Liver (tissue), 8 donors: ENCODE measurements at regions not wholly inside any gene's neighbourhood (a gene's known extent, or its start where the extent isn't known, plus 50 kb on each side); places are given as distances from the start of the nearest gene placed in this dataset.

Experiments
- DNase-seq: peaks from one replicate; pipeline ENCODE4 v3.0.0-alpha.2; 2017; ENCODE audit warnings: low spot score
- H3K27ac ChIP-seq, 2 donors: one replicate each; pipeline ENCODE4 v1.7.0; 2013; ENCODE audit warnings: inconsistent platforms in 2 of 2, low read length in 2 of 2, control low read depth in 1 of 2, low read depth in 1 of 2, mild to moderate bottlenecking in 1 of 2
- H3K27me3 ChIP-seq, 4 donors: one replicate each; pipeline versions ENCODE4 v1.6.1 to v1.7.0; 2013; ENCODE audit warnings: low read length in 3 of 4, inconsistent platforms in 1 of 4, mild to moderate bottlenecking in 1 of 4, moderate library complexity in 1 of 4; ENCODE audit not compliant: control insufficient read depth in 4 of 4, insufficient read depth in 4 of 4
- H3K36me3 ChIP-seq, 4 donors: one replicate each; pipeline versions ENCODE4 v1.6.1 to v1.7.0; 2013; ENCODE audit warnings: low read length in 3 of 4, mild to moderate bottlenecking in 3 of 4, low read depth in 1 of 4, moderate library complexity in 1 of 4; ENCODE audit not compliant: control insufficient read depth in 4 of 4, insufficient read depth in 3 of 4
- H3K4me1 ChIP-seq, 4 donors: one replicate each; pipeline versions ENCODE4 v1.6.1 to v1.7.0; 2013; ENCODE audit warnings: low read length in 3 of 4, mild to moderate bottlenecking in 3 of 4, moderate library complexity in 1 of 4; ENCODE audit not compliant: control insufficient read depth in 4 of 4, insufficient read depth in 4 of 4
- H3K4me3 ChIP-seq, 3 donors: one replicate each; pipeline versions ENCODE4 v1.6.1 to v1.7.0; 2013; ENCODE audit warnings: low read length in 3 of 3, control low read depth in 1 of 3, low read depth in 1 of 3, mild to moderate bottlenecking in 1 of 3
- H3K9ac ChIP-seq, 2 donors: one replicate each; pipeline ENCODE4 v1.7.0; 2013; ENCODE audit warnings: low read length in 2 of 2, mild to moderate bottlenecking in 2 of 2, moderate library complexity in 2 of 2, control low read depth in 1 of 2, low read depth in 1 of 2
- H3K9me3 ChIP-seq, 4 donors: one replicate each; pipeline versions ENCODE4 v1.6.1 to v1.7.0; 2013; ENCODE audit warnings: low read length in 3 of 4; ENCODE audit not compliant: control insufficient read depth in 4 of 4
- ATF3 ChIP-seq: IDR thresholded peaks from 2 replicates; pipeline ENCODE4 v1.6.1; 2016; ENCODE audit warnings: antibody characterized with exemption
- CTCF ChIP-seq: fragments of 150-350 bp; IDR thresholded peaks from 2 replicates; pipeline ENCODE4 v1.5.1; 2017; ENCODE audit warnings: improper control_type of control experiment, low read depth, low read length; ENCODE audit not compliant: missing input control
- EGR1 ChIP-seq, 2 donors: IDR thresholded peaks; 2 replicates each; pipeline ENCODE4 v1.6.1; 2016 to 2018; ENCODE audit warnings: antibody characterized with exemption in 2 of 2, low read depth in 2 of 2
- FOXA1 ChIP-seq: IDR thresholded peaks from 2 replicates; pipeline ENCODE4 v1.6.1; 2016; ENCODE audit warnings: antibody characterized with exemption
- FOXA2 ChIP-seq: IDR thresholded peaks from 2 replicates; pipeline ENCODE4 v1.6.1; 2016; ENCODE audit warnings: antibody characterized with exemption
- GABPA ChIP-seq, 2 donors: IDR thresholded peaks in 1 of 2; conservative IDR thresholded peaks in 1 of 2; 2 replicates each; pipeline ENCODE4 v1.6.1; 2016; ENCODE audit warnings: antibody characterized with exemption in 2 of 2, mild to moderate bottlenecking in 1 of 2, moderate library complexity in 1 of 2
- HNF4G ChIP-seq: IDR thresholded peaks from 2 replicates; pipeline ENCODE4 v1.6.1; 2016; ENCODE audit warnings: antibody characterized with exemption
- JUND ChIP-seq, 2 donors: IDR thresholded peaks; 2 replicates each; pipeline ENCODE4 v1.6.1; 2016; ENCODE audit warnings: antibody characterized with exemption in 2 of 2
- MAX ChIP-seq: IDR thresholded peaks from 2 replicates; pipeline ENCODE4 v1.6.1; 2016; ENCODE audit warnings: antibody characterized with exemption
- NR2F2 ChIP-seq: IDR thresholded peaks from 2 replicates; pipeline ENCODE4 v1.6.1; 2016; ENCODE audit warnings: antibody characterized with exemption
- RAD21 ChIP-seq, 2 donors: IDR thresholded peaks; 2 replicates each; pipeline ENCODE4 v1.6.1; 2016; ENCODE audit warnings: antibody characterized with exemption in 2 of 2, mild to moderate bottlenecking in 2 of 2
- REST ChIP-seq: IDR thresholded peaks from 2 replicates; pipeline ENCODE4 v1.6.1; 2016; ENCODE audit warnings: antibody characterized with exemption, mild to moderate bottlenecking
- RXRA ChIP-seq, 2 donors: IDR thresholded peaks; 2 replicates each; pipeline ENCODE4 v1.6.1; 2017 to 2018; ENCODE audit warnings: antibody characterized with exemption in 2 of 2, mild to moderate bottlenecking in 1 of 2
- SP1 ChIP-seq: IDR thresholded peaks from 2 replicates; pipeline ENCODE4 v1.6.1; 2018; ENCODE audit warnings: antibody characterized with exemption, mild to moderate bottlenecking
- TAF1 ChIP-seq: conservative IDR thresholded peaks from 2 replicates; pipeline ENCODE4 v1.6.1; 2016; ENCODE audit warnings: antibody characterized with exemption, mild to moderate bottlenecking
- YY1 ChIP-seq: IDR thresholded peaks from 2 replicates; pipeline ENCODE4 v1.6.1; 2016; ENCODE audit warnings: antibody characterized with exemption, mild to moderate bottlenecking
- ZBTB33 ChIP-seq: IDR thresholded peaks from 2 replicates; pipeline ENCODE4 v1.6.1; 2016; ENCODE audit warnings: antibody characterized with exemption
- WGBS: extraction: QIAGEN DNeasy Blood & Tissue Kit; methylation state at CpG from one replicate; pipeline ENCODE4 v1.1.7; 2013; 5-methylcytosine and 5-hydroxymethylcytosine counted together
- donor health status: healthy.
- donor health status: healthy.
- donor health status: healthy.
- donor health status: healthy.
- donor health status: healthy.

- WGBS, result 91% methylated on average over 6 of the region's 6 CpGs
- H3K4me3 ChIP-seq, result no peak overlapping the region
- no peak overlapping the region for H3K27ac ChIP-seq
- DNase-seq, result no peak
- TF ChIP-seq FOXA1, result no peak
- TF ChIP-seq SP1, result no peak
- TF ChIP-seq JUND (IDR thresholded peaks at IDR 0.05), result no peak
- no peak for TF ChIP-seq ZBTB33
- TF ChIP-seq ATF3, result no peak
- no peak for TF ChIP-seq MAX
- no peak for TF ChIP-seq YY1
- TF ChIP-seq CTCF, result no peak
- TF ChIP-seq NR2F2, result no peak
- TF ChIP-seq RAD21 (IDR thresholded peaks at IDR 0.05), result no peak
- TF ChIP-seq EGR1 (IDR thresholded peaks at IDR 0.05; ENCODE audit: low read depth in 2 of 2), result no peak
- no peak for TF ChIP-seq FOXA2
- no peak for TF ChIP-seq REST
- no peak for TF ChIP-seq TAF1
- no peaks in the 10 kb centered on the region for H3K27me3 ChIP-seq
- no peak overlapping the region for H3K9ac ChIP-seq
- H3K4me1 ChIP-seq, result no peaks in the 10 kb centered on the region
- peaks cover 0 to 16% (median 7%) of the 10 kb centered on the region in 4 donors for H3K9me3 ChIP-seq
- no peaks in the 10 kb centered on the region for H3K36me3 ChIP-seq
These were observed 173.8 kb downstream of the TRIB2 start for GRCh38 chr2:12890481-12890991.

- Histone ChIP-seq H3K27me3 (no peaks in the 10 kb centered on the region), H3K36me3 (no peaks in the 10 kb centered on the region), H3K9ac (no peak overlapping the region), H3K4me3 (no peak overlapping the region), H3K27ac (no peak overlapping the region), H3K9me3 (peaks cover 0 to 16% (median 8%) of the 10 kb centered on the region in 4 donors), H3K4me1 (no peaks in the 10 kb centered on the region)
- 76% methylated on average over 2 of the region's 2 CpGs for WGBS
- no peak for DNase-seq
- TF ChIP-seq ZBTB33, result no peak
- no peak for TF ChIP-seq GABPA (IDR thresholded peaks at IDR 0.05 in 1 of 2, conservative IDR thresholded peaks at IDR 0.05 in 1 of 2)
- TF ChIP-seq EGR1 (IDR thresholded peaks at IDR 0.05; ENCODE audit: low read depth in 2 of 2), result no peak
- TF ChIP-seq SP1, result no peak
- TF ChIP-seq JUND (IDR thresholded peaks at IDR 0.05), result no peak
- TF ChIP-seq RXRA (IDR thresholded peaks at IDR 0.05), result no peak
- no peak for TF ChIP-seq REST
- no peak for TF ChIP-seq FOXA2
- no peak for TF ChIP-seq HNF4G
These were observed 178.3 kb downstream of the TRIB2 start for GRCh38 chr2:12895017-12895416.
